ENCODE measurements at regions not wholly inside any gene's neighbourhood (a gene's known extent, or its start where the extent isn't known, plus 50 kb on each side); places are given as distances from the start of the nearest gene placed in this dataset.

- H3K36me3 Mint-ChIP-seq (ENCODE audit: unreplicated experiment): no peaks in the 10 kb centered on the region
- TF ChIP-seq CTCF (IDR thresholded peaks at IDR 0.05; ENCODE audit: partially characterized antibody, unreplicated experiment): no peak
- no peaks in the 10 kb centered on the region for H3K9me3 Mint-ChIP-seq (ENCODE audit: unreplicated experiment)
- no peak for DNase-seq
- no peak overlapping the region for H3K4me3 Mint-ChIP-seq (ENCODE audit: unreplicated experiment)
- no peak overlapping the region for H3K27ac Mint-ChIP-seq (ENCODE audit: unreplicated experiment)
- no peaks in the 10 kb centered on the region for H3K27me3 Mint-ChIP-seq (ENCODE audit: unreplicated experiment)
- H3K4me1 Mint-ChIP-seq (ENCODE audit: low read depth, unreplicated experiment): peaks cover 4% of the 10 kb centered on the region
Measured at GRCh38 chr5:121797681-121798518, 53.8 kb upstream of the FTMT start.

Data from glutamatergic neuron (in vitro differentiated cells).